HPDE6-E6E7 (cell line): ENCODE measurements at regions not wholly inside any gene's neighbourhood (a gene's known extent, or its start where the extent isn't known, plus 50 kb on each side); places are given as distances from the start of the nearest gene placed in this dataset.
A peak's percentile ranks its signal among the peaks of the same experiment; 100 is the strongest.
"Not testable (repeated sequence)": the region's sequence is repeated elsewhere in the genome, so short reads cannot be mapped to it uniquely, and the experiment has no call there.

ENCODE experiments used
- DNase-seq: peaks from one replicate; pipeline ENCODE4 v3.0.0; 2011; ENCODE audit warnings: missing footprints; ENCODE audit errors: extremely low spot score

DNA sequence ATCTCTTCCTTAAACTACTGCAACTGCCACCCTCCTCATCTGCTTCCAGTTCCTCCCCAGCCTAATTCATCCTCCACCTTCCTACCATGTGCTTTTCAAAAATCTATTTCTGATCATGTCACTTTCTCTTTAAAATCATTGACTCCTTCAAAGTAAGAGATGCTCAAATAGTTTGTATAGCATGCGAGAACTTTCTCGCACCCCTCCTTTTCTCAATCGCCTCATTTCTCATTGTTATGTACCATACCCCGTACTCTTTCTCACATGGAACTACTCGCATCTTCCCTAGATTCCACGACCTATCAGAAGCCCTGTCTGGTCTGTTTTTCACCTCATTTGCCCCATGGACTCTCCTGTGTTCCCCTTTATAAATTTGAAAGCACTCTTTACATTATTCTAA is 238.2 kb downstream of the NRIP1 start:
- no peak for DNase-seq

DNA sequence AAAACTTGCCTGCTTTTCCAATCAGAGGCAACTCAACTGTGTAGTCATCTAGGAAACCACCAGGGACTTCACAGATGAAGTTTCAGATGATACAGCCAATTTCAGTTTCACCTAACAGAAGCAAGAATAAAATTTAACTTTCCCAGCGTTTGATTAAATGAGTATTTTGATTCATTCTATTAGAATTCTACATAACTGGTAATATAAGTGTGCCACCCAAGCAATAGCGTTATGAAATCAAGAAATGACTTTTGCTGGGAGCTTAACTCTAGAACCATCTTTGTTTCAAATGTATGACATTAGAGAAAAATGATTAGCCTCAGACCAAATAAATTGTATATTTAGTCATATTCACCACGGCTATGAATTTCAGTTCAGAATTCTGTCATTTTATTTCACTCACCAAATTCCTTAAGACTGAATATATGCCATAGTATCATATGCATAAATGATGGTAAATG is 239.3 kb downstream of the NRIP1 start:
- no peak for DNase-seq

GRCh38 chr21:14824126-14824525 is 240.7 kb downstream of the NRIP1 start:
- DNase-seq = no peak

- no peak for DNase-seq
These were observed 247.5 kb downstream of the NRIP1 start for GRCh38 chr21:14817311-14817710.

GRCh38 chr21:14814991-14815390 is 249.8 kb downstream of the NRIP1 start:
- no peak for DNase-seq

GRCh38 chr21:14814282-14814681 is 250.5 kb downstream of the NRIP1 start:
- no peak for DNase-seq

GRCh38 chr21:14804170-14804569 is 258.1 kb upstream of the SAMSN1 start:
- DNase-seq = not testable (repeated sequence)

- DNase-seq = no peak
These were observed 251.4 kb upstream of the SAMSN1 start for GRCh38 chr21:14797543-14797942.

GRCh38 chr21:14787312-14787711 is 241.2 kb upstream of the SAMSN1 start:
- no peak for DNase-seq

DNA sequence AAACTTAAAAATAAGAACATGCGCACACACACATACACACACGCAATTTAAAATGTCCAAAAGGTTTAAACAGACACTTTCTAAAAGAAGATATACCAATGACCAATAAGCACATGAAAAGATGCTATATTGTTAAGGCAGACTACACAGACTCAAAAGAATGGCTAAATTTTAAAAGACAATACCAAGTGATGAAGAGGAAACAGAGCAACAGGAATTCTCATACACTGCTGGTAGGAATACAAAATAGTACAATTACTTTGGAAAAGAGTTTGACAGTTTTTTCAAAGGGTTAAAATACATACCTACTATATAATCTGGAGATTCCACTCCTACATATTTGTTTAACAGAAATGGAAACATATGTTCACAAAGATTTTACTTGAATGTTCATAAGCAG is 239.6 kb upstream of the SAMSN1 start:
- DNase-seq = no peak

GRCh38 chr21:14773777-14774345 is 227.7 kb upstream of the SAMSN1 start:
- peak; percentile 45 for DNase-seq

GRCh38 chr21:14771593-14771992 is 225.5 kb upstream of the SAMSN1 start:
- no peak for DNase-seq

- no peak for DNase-seq
These were observed 221.9 kb upstream of the SAMSN1 start for GRCh38 chr21:14768042-14768441.

- DNase-seq = no peak
These were observed 221.2 kb upstream of the SAMSN1 start for GRCh38 chr21:14767192-14767852.

DNA sequence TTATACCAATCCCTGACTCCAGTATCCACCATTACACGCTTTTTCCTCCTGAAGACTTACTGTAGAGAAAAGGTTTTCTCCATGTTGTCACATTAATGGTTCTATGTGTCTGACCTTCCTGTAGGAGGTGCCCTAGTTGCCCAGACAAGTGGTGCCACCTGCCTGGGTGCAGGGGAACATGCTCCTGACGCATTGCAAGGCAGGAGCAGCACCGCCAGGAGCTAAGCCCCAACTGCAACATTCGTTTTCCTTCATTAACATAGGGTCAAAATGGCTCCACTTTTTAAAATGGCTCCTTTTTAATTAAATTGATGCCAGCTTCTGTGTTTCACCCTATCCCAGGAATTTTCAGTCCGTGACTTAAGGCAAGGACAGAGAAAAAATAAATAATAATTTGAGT is 220.1 kb upstream of the SAMSN1 start:
- no peak for DNase-seq

- no peak for DNase-seq
These were observed 217.6 kb upstream of the SAMSN1 start for GRCh38 chr21:14763695-14764064.

DNA sequence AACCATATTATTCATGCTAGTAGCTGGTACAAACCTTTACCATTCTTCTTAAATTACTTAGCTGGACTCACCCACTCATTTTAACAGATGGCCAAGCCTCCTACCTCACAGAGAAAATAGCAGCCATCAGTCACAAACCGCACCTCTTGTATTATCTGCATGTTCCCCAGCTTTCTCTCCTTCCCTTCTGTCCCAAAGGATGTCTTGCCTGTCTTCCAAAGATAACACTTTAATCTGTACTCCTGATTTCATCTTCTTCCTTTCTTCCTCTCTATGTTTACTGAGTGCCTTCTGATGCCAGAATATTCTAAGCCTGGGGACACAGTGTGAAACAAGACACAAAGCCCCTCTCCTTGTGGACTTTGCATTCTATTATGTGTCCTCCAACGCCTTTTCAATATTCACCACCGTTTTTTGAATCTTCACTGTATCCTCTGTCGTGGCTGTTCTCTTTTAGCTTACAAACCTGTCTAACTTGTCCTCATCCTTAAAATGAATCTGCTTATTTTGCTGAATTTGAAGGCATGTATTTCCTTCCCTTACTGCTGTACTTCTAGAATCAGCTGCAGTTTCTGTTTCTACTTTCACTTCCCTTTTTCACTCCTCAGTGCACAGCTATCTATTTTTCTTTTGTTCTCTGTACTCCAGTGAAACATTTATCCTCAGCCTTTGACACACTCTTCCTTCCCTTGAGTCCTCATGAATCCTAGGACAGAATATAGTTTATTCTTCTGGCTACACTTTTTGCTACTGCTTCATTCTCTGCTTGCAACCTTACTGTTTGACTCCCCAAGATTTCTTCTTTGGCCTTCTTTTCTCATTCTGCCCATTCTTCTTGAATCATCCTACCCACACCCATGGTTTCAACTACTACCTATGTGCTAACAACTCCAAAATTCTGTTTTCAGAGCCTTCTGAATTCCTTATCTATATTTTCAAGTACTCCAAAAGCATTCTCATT is 216.9 kb upstream of the SAMSN1 start:
- no peak for DNase-seq

DNA sequence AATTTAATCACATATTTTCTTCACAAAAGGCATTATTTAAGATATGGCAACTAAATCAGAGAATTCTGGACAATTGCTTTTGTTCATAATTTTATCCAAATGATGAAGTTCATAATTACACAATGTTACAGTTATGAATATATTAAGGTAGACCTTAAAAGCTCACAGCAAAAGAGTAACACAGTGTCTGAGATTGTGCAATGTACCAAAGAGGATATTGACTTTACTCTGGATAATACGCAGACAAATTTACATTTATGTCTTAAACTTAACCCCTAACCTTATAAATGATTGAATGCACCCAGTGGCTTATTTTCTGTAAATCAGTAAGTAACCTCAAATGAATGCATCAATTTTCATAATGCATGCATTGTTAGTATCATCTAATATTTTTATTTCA is 216.2 kb upstream of the SAMSN1 start:
- DNase-seq = no peak

- no peak for DNase-seq
These were observed 213.2 kb upstream of the SAMSN1 start for GRCh38 chr21:14759285-14759684.

- DNase-seq = no peak
These were observed 212.7 kb upstream of the SAMSN1 start for GRCh38 chr21:14758849-14759248.

DNA sequence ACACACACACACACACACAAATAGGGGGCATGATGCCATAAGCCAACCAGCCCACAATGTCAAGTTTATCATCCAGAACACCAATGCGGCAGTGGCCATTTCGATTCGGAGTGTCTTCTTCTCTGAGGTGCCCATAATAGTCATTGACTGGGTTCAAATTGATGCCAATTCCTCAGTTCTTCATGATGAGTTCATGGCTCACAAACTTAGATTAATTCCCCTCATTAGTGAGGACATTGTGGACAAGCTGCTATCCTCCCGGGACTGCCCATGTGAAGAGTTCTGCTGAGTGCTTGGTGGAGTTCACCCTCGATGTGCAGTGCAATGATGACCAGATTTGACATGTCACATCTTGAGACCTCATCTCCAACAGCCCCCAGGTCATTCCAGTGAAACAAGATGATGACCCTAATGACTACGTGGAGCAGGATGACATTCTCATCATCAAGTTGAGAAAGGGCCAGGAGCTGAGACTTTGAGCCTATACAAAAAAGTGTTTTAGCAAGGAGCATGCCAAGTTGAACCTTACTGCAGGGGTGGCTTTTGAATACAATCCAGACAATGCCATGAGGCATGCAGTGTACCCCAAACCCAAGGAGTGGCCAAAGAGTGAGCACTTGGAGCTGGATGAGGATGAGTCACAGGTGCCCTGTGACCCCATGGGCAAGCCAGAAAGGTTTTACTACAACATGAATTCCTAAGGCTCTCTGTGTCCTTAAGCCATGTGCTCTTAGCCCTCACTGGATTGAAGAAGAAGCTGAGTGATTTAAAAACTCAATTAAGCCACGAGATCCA is 211.6 kb upstream of the SAMSN1 start:
- DNase-seq = no peak

DNA sequence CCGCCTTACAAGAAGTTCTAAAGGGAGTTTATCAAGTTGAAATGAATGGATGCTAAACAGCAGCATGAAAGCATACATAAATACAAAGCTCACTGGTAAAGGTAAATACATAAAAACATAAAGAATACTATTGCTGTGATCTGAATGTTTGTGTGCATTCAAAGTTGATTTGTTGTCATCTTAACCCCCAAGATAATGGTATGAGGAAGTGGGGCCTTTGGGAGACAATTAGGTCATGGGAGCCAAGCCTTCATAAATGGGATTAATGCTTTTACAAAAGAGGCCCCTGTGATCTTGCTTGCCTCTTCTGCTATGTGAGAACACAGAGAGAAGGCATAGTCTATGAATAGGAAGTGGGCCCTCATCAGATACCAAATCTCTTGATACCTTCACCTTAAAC is 209.0 kb upstream of the SAMSN1 start:
- no peak for DNase-seq
